Upper lobe of right lung (tissue), 1 donor: ENCODE measurements at regions not wholly inside any gene's neighbourhood (a gene's known extent, or its start where the extent isn't known, plus 50 kb on each side); places are given as distances from the start of the nearest gene placed in this dataset.

Experiments used
- ATAC-seq: fragments of 200-7000 bp; cut with Tn5 transposase; one replicate; pipeline ENCODE4 v1.9.1; 2020; ENCODE audit warnings: mild to moderate bottlenecking, moderate library complexity
- DNase-seq: peaks from one replicate; pipeline ENCODE4 v3.0.0-alpha.2; 2020
- H3K27ac ChIP-seq: fragments of 200-600 bp; one replicate; pipeline ENCODE4 v1.8.0; 2022
- H3K27me3 ChIP-seq: fragments of 200-600 bp; one replicate; pipeline ENCODE4 v1.8.0; 2022; ENCODE audit warnings: mild to moderate bottlenecking
- H3K36me3 ChIP-seq: fragments of 200-600 bp; one replicate; pipeline ENCODE4 v1.8.0; 2022
- H3K4me1 ChIP-seq: fragments of 200-600 bp; one replicate; pipeline ENCODE4 v1.8.0; 2022
- H3K4me3 ChIP-seq: fragments of 200-600 bp; one replicate; pipeline ENCODE4 v1.8.0; 2022; ENCODE audit warnings: mild to moderate bottlenecking
- H3K9me3 ChIP-seq: fragments of 200-600 bp; one replicate; pipeline ENCODE4 v1.8.0; 2022
- CTCF ChIP-seq: fragments of 200-600 bp; IDR thresholded peaks from one replicate; pipeline ENCODE4 v1.8.0; 2022; ENCODE audit warnings: antibody characterized with exemption
- intact Hi-C: fragments of 100-400 bp; cut with DNase I; formaldehyde crosslinking; loops from one replicate; pipeline ENCODE4 v1.11.0; 2022
- donor health status: DM: no; HTN: yes; CAD: no; lungs with severe emphysema.

GRCh38 chrX:134148172-134148692, 88.8 kb upstream of the CCDC160 start:
- ATAC-seq, result no peak
- intact Hi-C loops, result no loop called here

GRCh38 chrX:134158821-134159512, 78.0 kb upstream of the CCDC160 start:
- no peaks in the 10 kb centered on the region for H3K36me3 ChIP-seq
- H3K9me3 ChIP-seq, result no peaks in the 10 kb centered on the region
- ATAC-seq, result no peak
- DNase-seq, result no peak
- no peaks in the 10 kb centered on the region for H3K4me1 ChIP-seq
- intact Hi-C loops, result no loop called here
- no peak overlapping the region for H3K27ac ChIP-seq
- no peak overlapping the region for H3K4me3 ChIP-seq
- H3K27me3 ChIP-seq, result no peaks in the 10 kb centered on the region
- no peak for TF ChIP-seq CTCF

More at GRCh38 chrX:134148172-134148692, 88.8 kb upstream of the CCDC160 start:
- DNase-seq, result no peak
- Histone ChIP-seq H3K4me3 (no peak overlapping the region), H3K27me3 (no peaks in the 10 kb centered on the region), H3K4me1 (no peaks in the 10 kb centered on the region), H3K36me3 (no peaks in the 10 kb centered on the region), H3K27ac (no peak overlapping the region), H3K9me3 (no peaks in the 10 kb centered on the region)
- no peak for TF ChIP-seq CTCF

GRCh38 chrX:134161162-134161561, 75.8 kb upstream of the CCDC160 start:
- no peak for DNase-seq
- intact Hi-C loops, result no loop called here
- no peaks in the 10 kb centered on the region for H3K4me1 ChIP-seq
- TF ChIP-seq CTCF, result no peak
- H3K27me3 ChIP-seq, result no peaks in the 10 kb centered on the region
- no peak for ATAC-seq
- no peak overlapping the region for H3K4me3 ChIP-seq
- no peak overlapping the region for H3K27ac ChIP-seq
- no peaks in the 10 kb centered on the region for H3K36me3 ChIP-seq
- H3K9me3 ChIP-seq, result no peaks in the 10 kb centered on the region

GRCh38 chrX:134162032-134162431, 75.0 kb upstream of the CCDC160 start:
- DNase-seq (no peak), ATAC-seq (no peak)
- H3K9me3 ChIP-seq, result no peaks in the 10 kb centered on the region
- H3K4me1 ChIP-seq, result no peaks in the 10 kb centered on the region
- no peak overlapping the region for H3K27ac ChIP-seq
- TF ChIP-seq CTCF, result no peak
- no peaks in the 10 kb centered on the region for H3K36me3 ChIP-seq
- no peaks in the 10 kb centered on the region for H3K27me3 ChIP-seq
- no peak overlapping the region for H3K4me3 ChIP-seq
- intact Hi-C loops, result no loop called here

GRCh38 chrX:134163836-134164235, 73.1 kb upstream of the CCDC160 start:
- Histone ChIP-seq H3K36me3 (no peaks in the 10 kb centered on the region), H3K27me3 (no peaks in the 10 kb centered on the region), H3K4me1 (no peaks in the 10 kb centered on the region), H3K4me3 (no peak overlapping the region), H3K9me3 (no peaks in the 10 kb centered on the region), H3K27ac (no peak overlapping the region)
- DNase-seq, result no peak
- ATAC-seq, result no peak
- intact Hi-C loops, result no loop called here
- no peak for TF ChIP-seq CTCF
